Loucy (cell line): ENCODE measurements at regions not wholly inside any gene's neighbourhood (a gene's known extent, or its start where the extent isn't known, plus 50 kb on each side); places are given as distances from the start of the nearest gene placed in this dataset.
"Not testable (repeated sequence)": the region's sequence is repeated elsewhere in the genome, so short reads cannot be mapped to it uniquely, and the experiment has no call there.

ENCODE experiments used
- H2AFZ ChIP-seq: fragments of 200-600 bp; sonication (generic); 2 replicates; pipeline ENCODE4 v1.6.0; 2016; ENCODE audit warnings: antibody characterized with exemption, mild to moderate bottlenecking, low read length, moderate library complexity
- H3F3A ChIP-seq: fragments of 200-600 bp; 2 replicates; pipeline ENCODE4 v1.6.0; 2016; ENCODE audit warnings: antibody characterized with exemption, low read depth, mild to moderate bottlenecking
- H3K27me3 ChIP-seq: fragments of 200-600 bp; sonication (generic); 2 replicates; pipeline ENCODE4 v1.6.1; 2014; ENCODE audit warnings: low read length, mild to moderate bottlenecking; ENCODE audit not compliant: insufficient read depth, poor library complexity, severe bottlenecking
- H3K36me3 ChIP-seq: fragments of 200-600 bp; sonication (generic); 2 replicates; pipeline ENCODE4 v1.6.1; 2016; ENCODE audit warnings: low read length; ENCODE audit not compliant: insufficient read depth
- H3K4me1 ChIP-seq: fragments of 200-600 bp; sonication (generic); 2 replicates; pipeline ENCODE4 v1.5.1; 2014; ENCODE audit warnings: low read length, mild to moderate bottlenecking; ENCODE audit not compliant: insufficient read depth, poor library complexity, severe bottlenecking
- H3K4me2 ChIP-seq: fragments of 200-600 bp; sonication (generic); 2 replicates; pipeline ENCODE4 v1.6.0; 2014; ENCODE audit warnings: antibody characterized with exemption, low read length, low read depth, mild to moderate bottlenecking; ENCODE audit not compliant: poor library complexity, severe bottlenecking
- H3K4me3 ChIP-seq: fragments of 200-600 bp; sonication (generic); 2 replicates; pipeline ENCODE4 v1.5.1; 2014; ENCODE audit warnings: low read length, mild to moderate bottlenecking, mixed read lengths; ENCODE audit not compliant: poor library complexity, severe bottlenecking
- H3K79me2 ChIP-seq: fragments of 200-600 bp; sonication (generic); 2 replicates; pipeline ENCODE4 v1.6.1; 2014; ENCODE audit warnings: low read length; ENCODE audit not compliant: insufficient read depth
- H3K9ac ChIP-seq: fragments of 200-600 bp; sonication (generic); 2 replicates; pipeline ENCODE4 v1.6.0; 2014; ENCODE audit warnings: mild to moderate bottlenecking, low read depth, low read length, moderate library complexity; ENCODE audit not compliant: poor library complexity, severe bottlenecking
- H3K9me2 ChIP-seq: fragments of 200-600 bp; sonication (generic); replicated peaks from 2 replicates; pipeline ENCODE4 v1.6.1; 2016; ENCODE audit warnings: low read depth, low read length, mixed read lengths
- H3K9me3 ChIP-seq: fragments of 200-600 bp; sonication (generic); 2 replicates; pipeline ENCODE4 v1.6.1; 2014; ENCODE audit warnings: mild to moderate bottlenecking, antibody characterized with exemption, low read length, low read depth; ENCODE audit not compliant: insufficient read depth
- H4K20me1 ChIP-seq: fragments of 200-600 bp; sonication (generic); 2 replicates; pipeline ENCODE4 v1.6.0; 2014; ENCODE audit warnings: antibody characterized with exemption, low read length, mild to moderate bottlenecking; ENCODE audit not compliant: insufficient read depth, poor library complexity, severe bottlenecking

GRCh38 chr2:87441375-87441774 lies 306.5 kb upstream of the PLGLB2 start:
- not testable (repeated sequence) for H3K9ac ChIP-seq, H2AFZ ChIP-seq, H3K9me2 ChIP-seq, H3K4me2 ChIP-seq, H3K4me3 ChIP-seq, H3K36me3 ChIP-seq, H3K79me2 ChIP-seq, H3K4me1 ChIP-seq, H3K9me3 ChIP-seq, H4K20me1 ChIP-seq, H3F3A ChIP-seq, H3K27me3 ChIP-seq

DNA sequence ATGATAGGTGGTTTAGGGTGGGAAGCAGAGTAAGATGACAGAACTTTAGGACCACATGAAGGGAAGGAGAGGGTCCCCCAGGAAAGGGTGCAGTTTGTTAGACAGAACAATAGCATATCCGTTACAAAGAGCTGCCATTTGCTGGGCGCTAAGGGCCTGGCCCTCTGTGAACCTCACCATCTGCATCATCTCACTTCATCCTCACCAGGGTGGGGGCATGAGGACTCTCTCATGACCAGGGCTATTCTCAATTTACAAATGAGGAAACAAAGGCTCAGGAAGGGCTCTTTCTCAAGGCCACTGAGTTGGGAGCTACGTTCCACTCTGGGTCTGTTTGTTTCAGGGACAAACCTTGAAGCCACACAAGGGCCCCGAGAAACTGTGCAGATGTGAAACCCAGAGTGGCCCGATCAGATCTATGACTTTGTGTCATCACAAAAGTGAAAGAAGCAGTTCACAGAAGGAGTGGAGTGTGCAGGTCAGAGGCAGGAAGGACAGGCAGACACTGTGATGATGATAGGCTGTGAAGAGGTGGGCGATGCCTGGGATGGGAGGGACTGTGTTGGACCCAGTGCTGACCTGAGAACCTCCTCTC lies 304.8 kb upstream of the PLGLB2 start:
- not testable (repeated sequence) for H2AFZ ChIP-seq, H3F3A ChIP-seq, H4K20me1 ChIP-seq, H3K9me3 ChIP-seq, H3K9me2 ChIP-seq, H3K27me3 ChIP-seq, H3K4me1 ChIP-seq, H3K36me3 ChIP-seq, H3K79me2 ChIP-seq, H3K4me2 ChIP-seq, H3K4me3 ChIP-seq, H3K9ac ChIP-seq

DNA sequence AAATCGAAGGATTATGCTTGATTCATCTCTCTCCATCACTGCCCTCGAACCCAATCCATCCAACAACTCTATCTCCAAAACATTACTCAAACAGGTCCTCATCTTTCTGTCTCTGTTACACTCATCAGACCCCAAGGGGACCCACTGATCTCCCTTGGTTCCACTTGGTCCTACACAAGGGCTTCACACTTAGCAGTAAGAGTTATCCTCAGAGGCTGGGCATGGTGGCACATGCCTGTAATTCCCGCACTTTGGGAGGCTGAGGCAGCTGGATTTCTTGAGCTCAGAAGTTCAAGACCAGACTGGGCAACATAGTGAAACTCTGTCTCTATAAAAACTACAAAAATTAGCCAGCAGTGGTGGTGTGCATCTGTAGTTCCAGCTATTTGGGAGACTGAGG lies 302.9 kb upstream of the PLGLB2 start:
- H3K9me3 ChIP-seq, H3F3A ChIP-seq, H3K27me3 ChIP-seq, H3K79me2 ChIP-seq, H3K4me2 ChIP-seq, H3K9ac ChIP-seq, H3K4me3 ChIP-seq, H2AFZ ChIP-seq, H3K4me1 ChIP-seq, H3K36me3 ChIP-seq, H4K20me1 ChIP-seq, H3K9me2 ChIP-seq: not testable (repeated sequence)

GRCh38 chr2:87445613-87446312 lies 302.1 kb upstream of the PLGLB2 start:
- H3K4me3 ChIP-seq, H3K9me2 ChIP-seq, H3K4me1 ChIP-seq, H3K9ac ChIP-seq, H3K27me3 ChIP-seq, H3K36me3 ChIP-seq, H4K20me1 ChIP-seq, H3K4me2 ChIP-seq, H3K9me3 ChIP-seq, H3K79me2 ChIP-seq, H3F3A ChIP-seq, H2AFZ ChIP-seq: not testable (repeated sequence)

GRCh38 chr2:87446313-87446696 lies 301.6 kb upstream of the PLGLB2 start:
- not testable (repeated sequence) for H3K4me1 ChIP-seq, H3K27me3 ChIP-seq, H3K9me3 ChIP-seq, H3K9ac ChIP-seq, H2AFZ ChIP-seq, H3K79me2 ChIP-seq, H3K4me3 ChIP-seq, H4K20me1 ChIP-seq, H3K4me2 ChIP-seq, H3K36me3 ChIP-seq, H3K9me2 ChIP-seq, H3F3A ChIP-seq

DNA sequence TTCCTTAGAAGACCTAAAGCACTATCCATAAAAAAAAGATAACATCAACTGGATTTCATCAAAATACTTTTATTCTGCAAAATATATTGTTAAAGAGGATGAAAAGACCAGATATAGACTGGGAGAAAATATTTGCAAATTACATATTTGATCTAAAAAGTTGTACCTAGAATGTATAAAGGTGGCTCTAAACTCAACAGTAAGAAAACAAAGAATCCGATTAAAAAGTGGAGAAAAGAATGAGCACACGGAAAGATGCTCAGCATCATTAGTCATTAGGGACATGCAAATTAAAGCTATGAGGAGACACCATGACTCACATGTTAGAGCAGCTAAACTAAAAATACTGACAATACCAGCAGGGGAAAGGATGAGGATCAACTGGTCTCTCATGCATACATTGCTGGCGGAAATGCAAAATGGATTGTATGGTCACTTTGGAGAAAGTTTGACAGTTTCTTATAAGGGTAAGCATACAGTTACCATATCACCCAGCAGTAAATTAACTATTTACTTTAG lies 298.4 kb upstream of the PLGLB2 start:
- H3F3A ChIP-seq, H3K9me2 ChIP-seq, H4K20me1 ChIP-seq, H3K9me3 ChIP-seq, H3K9ac ChIP-seq, H3K4me3 ChIP-seq, H3K4me1 ChIP-seq, H3K27me3 ChIP-seq, H3K36me3 ChIP-seq, H3K4me2 ChIP-seq, H3K79me2 ChIP-seq, H2AFZ ChIP-seq: not testable (repeated sequence)

- not testable (repeated sequence) for H3K9ac ChIP-seq, H4K20me1 ChIP-seq, H2AFZ ChIP-seq, H3K4me2 ChIP-seq, H3K9me3 ChIP-seq, H3K36me3 ChIP-seq, H3K79me2 ChIP-seq, H3K27me3 ChIP-seq, H3K9me2 ChIP-seq, H3K4me1 ChIP-seq, H3K4me3 ChIP-seq, H3F3A ChIP-seq
These were observed 295.7 kb upstream of the PLGLB2 start for GRCh38 chr2:87452193-87452592.
